Heart right ventricle (tissue), 16 donors: ENCODE measurements at regions not wholly inside any gene's neighbourhood (a gene's known extent, or its start where the extent isn't known, plus 50 kb on each side); places are given as distances from the start of the nearest gene placed in this dataset.

ENCODE experiments used
- ATAC-seq, 8 donors: fragments of 200-7000 bp; cut with Tn5 transposase; one replicate each; pipeline ENCODE4 v1.9.1; 2020; ENCODE audit warnings: mild to moderate bottlenecking in 8 of 8, moderate library complexity in 8 of 8, moderate number of reproducible peaks in 1 of 8
- DNase-seq, 2 donors: peaks; one replicate each; pipeline ENCODE4 v3.0.0-alpha.2; 2020
- H3K27ac ChIP-seq, 10 donors: fragments of 200-600 bp; sonication (generic) in 2 of 10; one replicate each; pipeline versions ENCODE4 v1.5.0 to v1.8.0; 2020 to 2022; ENCODE audit warnings: mild to moderate bottlenecking in 3 of 10
- H3K27me3 ChIP-seq, 7 donors: fragments of 200-600 bp; one replicate each; pipeline ENCODE4 v1.8.0; 2021 to 2022; ENCODE audit warnings: mild to moderate bottlenecking in 2 of 7
- H3K36me3 ChIP-seq, 9 donors: fragments of 200-600 bp; sonication (generic) in 1 of 9; one replicate each; pipeline versions ENCODE4 v1.5.0 to v1.8.0; 2020 to 2022; ENCODE audit warnings: mild to moderate bottlenecking in 2 of 9
- H3K4me1 ChIP-seq, 9 donors: fragments of 200-600 bp; sonication (generic) in 1 of 9; one replicate each; pipeline versions ENCODE4 v1.5.0 to v1.8.0; 2020 to 2022; ENCODE audit warnings: mild to moderate bottlenecking in 4 of 9
- H3K4me3 ChIP-seq, 10 donors: fragments of 200-600 bp; sonication (generic) in 2 of 10; one replicate each; pipeline versions ENCODE4 v1.5.0 to v1.8.0; 2020 to 2022; ENCODE audit warnings: mild to moderate bottlenecking in 7 of 10, moderate library complexity in 2 of 10
- H3K9me3 ChIP-seq, 11 donors: fragments of 200-600 bp in 10 of 11; sonication (generic) in 2 of 11; one replicate each; pipeline versions ENCODE4 v1.5.0 to v1.8.0; 2013 to 2022; ENCODE audit warnings: mild to moderate bottlenecking in 2 of 11, control low read depth in 1 of 11, moderate library complexity in 1 of 11
- CTCF ChIP-seq, 9 donors: fragments of 200-600 bp; sonication (generic) in 2 of 9; IDR thresholded peaks; one replicate each; pipeline versions ENCODE4 v1.5.0 to v1.8.0; 2021 to 2022; ENCODE audit warnings: antibody characterized with exemption in 9 of 9, mild to moderate bottlenecking in 5 of 9, moderate library complexity in 1 of 9
- WGBS, 2 donors: extraction: QIAGEN DNeasy Blood & Tissue Kit; methylation state at CpG; one replicate each; pipeline ENCODE4 v1.1.7; 2013; ENCODE audit warnings: inconsistent platforms in 1 of 2; 5-methylcytosine and 5-hydroxymethylcytosine counted together
- intact Hi-C, 10 donors: fragments of 100-400 bp; cut with DNase I; formaldehyde crosslinking; loops; one replicate each; pipeline versions ENCODE4 v1.11.1 to v1.14.2; 2022
- donor health status: Arrhythmogenic right ventricular cardiomyopathy.
- donor health status: ischemic (EF 13 %, LVEDD 7.1; RV severe dilation, severe dysfunction).
- donor health status: healthy with polysubstance abuse.
- donor health status: DM: no; HTN: yes; CAD: no.
- donor health status: DM: no; HTN: no; CAD: no.
- donor health status: ischemic (EF 25% LVEDD 6.9; RV normal size, moderate dysfunction).
- donor health status: ischemic (EF 25% LVEDD 5.7; RV mildly dilated, moderate dysfunction).
- donor health status: healthy.
- donor health status: DM: yes; HTN: yes; CAD: no.
- donor health status: Ischemic cardiomyopathy.
- donor health status: ischemic (EF 35%, LVEDD 5.7; RV mildly dilated, moderate dysfunction).
- donor health status: nonischemic (EF 11% LVEDD 7.7; RV severe dilation, severe dysfunction).
- donor health status: DM: yes; HTN: yes; CAD: no.
- donor health status: PGD.
- donor health status: ischemic (EF 29% LVEDD 5.4; RV normal size, mild dysfunction).
- donor health status: nonischemic (EF 23%, LVEDD 6.1; RV moderate dilation, normal function).

GRCh38 chr2:152227969-152228592, 52.5 kb upstream of the STAM2 start:
- 66 to 68% methylated on average over 3 of the region's 3 CpGs for WGBS, 2 donors
- no peak for ATAC-seq
- H3K27me3 ChIP-seq = no peaks in the 10 kb centered on the region
- no peak overlapping the region for H3K4me3 ChIP-seq
- no peaks in the 10 kb centered on the region for H3K36me3 ChIP-seq
- peak overlapping the region in 1 of 10 donors; percentile 12 for H3K27ac ChIP-seq
- no peaks in the 10 kb centered on the region for H3K9me3 ChIP-seq
- no peak for TF ChIP-seq CTCF (IDR thresholded peaks at IDR 0.05)
- intact Hi-C loops = no loop called here
- H3K4me1 ChIP-seq = peaks cover 0 to 17% (median 12%) of the 10 kb centered on the region in 9 donors
- no peak for DNase-seq

GRCh38 chr2:152231446-152231845, 55.9 kb upstream of the STAM2 start:
- ATAC-seq = no peak
- Histone ChIP-seq H3K36me3 (no peaks in the 10 kb centered on the region), H3K4me1 (peaks cover 0 to 3% (median 0%) of the 10 kb centered on the region in 9 donors), H3K27me3 (no peaks in the 10 kb centered on the region), H3K27ac (no peak overlapping the region), H3K4me3 (no peak overlapping the region), H3K9me3 (no peaks in the 10 kb centered on the region)
- intact Hi-C loops = no loop called here
- DNase-seq = no peak
- TF ChIP-seq CTCF (IDR thresholded peaks at IDR 0.05) = no peak

GRCh38 chr2:152234277-152234676, 58.7 kb upstream of the STAM2 start:
- no peak for ATAC-seq
- H3K27ac ChIP-seq = no peak overlapping the region
- no peaks in the 10 kb centered on the region for H3K27me3 ChIP-seq
- intact Hi-C loops = no loop called here
- H3K9me3 ChIP-seq = no peaks in the 10 kb centered on the region
- H3K36me3 ChIP-seq = no peaks in the 10 kb centered on the region
- TF ChIP-seq CTCF (IDR thresholded peaks at IDR 0.05) = no peak
- DNase-seq = no peak
- no peaks in the 10 kb centered on the region for H3K4me1 ChIP-seq
- H3K4me3 ChIP-seq = no peak overlapping the region

- no peak for ATAC-seq
- H3K27me3 ChIP-seq = no peaks in the 10 kb centered on the region
- H3K4me1 ChIP-seq = peaks cover 0 to 4% (median 0%) of the 10 kb centered on the region in 9 donors
- no peak for TF ChIP-seq CTCF (IDR thresholded peaks at IDR 0.05)
- no peak overlapping the region for H3K27ac ChIP-seq
- intact Hi-C loops = no loop called here
- H3K9me3 ChIP-seq = peaks cover 0 to 18% (median 0%) of the 10 kb centered on the region in 11 donors
- no peaks in the 10 kb centered on the region for H3K36me3 ChIP-seq
- DNase-seq = no peak
- WGBS, 2 donors = 96 to 98% methylated on average over 4 of the region's 4 CpGs
- no peak overlapping the region for H3K4me3 ChIP-seq
Measured at GRCh38 chr2:152236191-152236925, 60.8 kb upstream of the STAM2 start.
